OCI-LY7 (cell line): ENCODE measurements at regions not wholly inside any gene's neighbourhood (a gene's known extent, or its start where the extent isn't known, plus 50 kb on each side); places are given as distances from the start of the nearest gene placed in this dataset.

Experiments
- BruUV-seq: library from RNA; stranded (reverse); fragments of 400-500 nt; replicated peaks from 2 replicates; lab custom pipeline; 2021; lab: Mats Ljungman, UMichigan
- CTCF ChIA-PET: fragments of 300-600 bp; sonication (Branson Sonifier 250); formaldehyde crosslinking; loops from one replicate; lab custom pipeline; 2022; ENCODE audit warnings: antibody characterized with exemption; ENCODE audit not compliant: unreplicated experiment; lab: Charles Lee
- POLR2A ChIA-PET: fragments of 300-600 bp; sonication (Branson Sonifier 250); formaldehyde crosslinking; loops from one replicate; lab custom pipeline; 2022; ENCODE audit warnings: antibody characterized with exemption; lab: Charles Lee
- DNase-seq: peaks from one replicate; pipeline ENCODE4 v3.0.0-alpha.2; 2015; ENCODE audit warnings: low spot score
- H2AFZ ChIP-seq: fragments of 200-600 bp; sonication (generic), shearing (Covaris generic); 2 replicates; pipeline ENCODE4 v1.6.1; 2014; ENCODE audit warnings: mild to moderate bottlenecking, antibody characterized with exemption, low read length, moderate library complexity
- H3K27ac ChIP-seq: fragments of 200-600 bp; sonication (generic); 2 replicates; pipeline ENCODE4 v1.5.1; 2014; ENCODE audit warnings: mixed run types, low read depth, mild to moderate bottlenecking, moderate library complexity, low read length, inconsistent platforms; ENCODE audit not compliant: poor library complexity, severe bottlenecking
- H3K36me3 ChIP-seq: fragments of 200-600 bp; sonication (generic); 2 replicates; pipeline ENCODE4 v1.6.1; 2014; ENCODE audit warnings: mild to moderate bottlenecking, antibody characterized with exemption, low read length, moderate library complexity, mixed read lengths; ENCODE audit not compliant: insufficient read depth
- H3K4me1 ChIP-seq: fragments of 200-600 bp; sonication (generic); 2 replicates; pipeline ENCODE4 v1.5.1; 2014; ENCODE audit warnings: mild to moderate bottlenecking, low read length; ENCODE audit not compliant: insufficient read depth, poor library complexity, severe bottlenecking
- H3K4me2 ChIP-seq: fragments of 200-600 bp; sonication (generic); 2 replicates; pipeline ENCODE4 v1.6.1; 2014; ENCODE audit warnings: mild to moderate bottlenecking, low read length
- H3K4me3 ChIP-seq: fragments of 200-600 bp; sonication (generic); 2 replicates; pipeline ENCODE4 v1.5.1; 2014; ENCODE audit warnings: mild to moderate bottlenecking, low read depth, low read length; ENCODE audit not compliant: poor library complexity, severe bottlenecking
- H3K79me2 ChIP-seq: fragments of 200-600 bp; sonication (generic); 2 replicates; pipeline ENCODE4 v1.6.1; 2016; ENCODE audit warnings: low read depth, mild to moderate bottlenecking, low read length, moderate library complexity, mixed read lengths; ENCODE audit not compliant: insufficient read depth
- H3K9me2 ChIP-seq: fragments of 200-600 bp; sonication (generic); 2 replicates; pipeline ENCODE4 v1.6.1; 2016; ENCODE audit warnings: mild to moderate bottlenecking, low read length, mixed read lengths; ENCODE audit not compliant: insufficient read depth
- H3K9me3 ChIP-seq: fragments of 200-600 bp; sonication (generic); 2 replicates; pipeline ENCODE4 v1.6.1; 2014; ENCODE audit warnings: mild to moderate bottlenecking, mixed run types, low read length, mixed read lengths
- H4K20me1 ChIP-seq: fragments of 200-600 bp; sonication (generic); 2 replicates; pipeline ENCODE4 v1.6.1; 2014; ENCODE audit warnings: mild to moderate bottlenecking, antibody characterized with exemption, low read length, moderate library complexity, mixed read lengths; ENCODE audit not compliant: insufficient read depth
- CTCF ChIP-seq: fragments of 200-600 bp; sonication (generic); conservative IDR thresholded peaks from 2 replicates; pipeline ENCODE4 v1.5.1; 2014; ENCODE audit warnings: mild to moderate bottlenecking, antibody characterized with exemption, low read length, moderate library complexity, mixed read lengths
- EZH2phosphoT487 ChIP-seq: fragments of 200-600 bp; sonication (generic); IDR thresholded peaks from 2 replicates; pipeline ENCODE4 v1.6.1; 2018; ENCODE audit warnings: low read depth, borderline replicate concordance, mild to moderate bottlenecking, mixed run types, antibody characterized with exemption, low read length, moderate library complexity, mixed read lengths
- intact Hi-C: fragments of 100-400 bp; cut with micrococcal nuclease; formaldehyde crosslinking; loops from one replicate; pipeline ENCODE4 v1.10.0; 2022; ENCODE audit not compliant: unreplicated experiment

- Histone ChIP-seq H3K9me2 (no peaks in the 10 kb centered on the region), H3K4me2 (no peak overlapping the region), H2AFZ (no peak overlapping the region), H3K36me3 (no peaks in the 10 kb centered on the region), H3K79me2 (no peaks in the 10 kb centered on the region), H3K27ac (no peak overlapping the region), H3K9me3 (no peaks in the 10 kb centered on the region), H4K20me1 (no peaks in the 10 kb centered on the region), H3K4me1 (no peaks in the 10 kb centered on the region), H3K4me3 (no peak overlapping the region)
- TF ChIP-seq CTCF (no peak), EZH2phosphoT487 (no peak)
- ChIA-PET CTCF (no interaction called here), POLR2A (no interaction called here)
- no TSS peak for BruUV-seq
- no peak for DNase-seq
- intact Hi-C loops, result no loop called here
Measured at GRCh38 chr14:62468946-62469345, 576.3 kb downstream of the KCNH5 start.

GRCh38 chr14:62470935-62471334 is 574.3 kb downstream of the KCNH5 start:
- H3K79me2 ChIP-seq, result no peaks in the 10 kb centered on the region
- no peaks in the 10 kb centered on the region for H3K36me3 ChIP-seq
- ChIA-PET POLR2A (no interaction called here), CTCF (no interaction called here)
- H3K9me3 ChIP-seq, result no peaks in the 10 kb centered on the region
- TF ChIP-seq EZH2phosphoT487 (no peak), CTCF (no peak)
- no peak for DNase-seq
- intact Hi-C loops, result no loop called here
- no peak overlapping the region for H2AFZ ChIP-seq
- H3K9me2 ChIP-seq, result no peaks in the 10 kb centered on the region
- no peak overlapping the region for H3K27ac ChIP-seq
- no peaks in the 10 kb centered on the region for H4K20me1 ChIP-seq
- BruUV-seq, result no TSS peak
- H3K4me1 ChIP-seq, result no peaks in the 10 kb centered on the region
- H3K4me3 ChIP-seq, result no peak overlapping the region
- H3K4me2 ChIP-seq, result no peak overlapping the region

- Histone ChIP-seq H3K4me2 (no peak overlapping the region), H3K27ac (no peak overlapping the region), H3K36me3 (no peaks in the 10 kb centered on the region), H3K79me2 (no peaks in the 10 kb centered on the region), H2AFZ (no peak overlapping the region), H3K9me2 (no peaks in the 10 kb centered on the region), H3K4me1 (no peaks in the 10 kb centered on the region), H3K4me3 (no peak overlapping the region), H3K9me3 (no peaks in the 10 kb centered on the region), H4K20me1 (no peaks in the 10 kb centered on the region)
- no TSS peak for BruUV-seq
- ChIA-PET CTCF (no interaction called here), POLR2A (no interaction called here)
- no peak for DNase-seq
- no peak for TF ChIP-seq EZH2phosphoT487
- no peak for TF ChIP-seq CTCF
- intact Hi-C loops, result no loop called here
Measured at GRCh38 chr14:62491146-62491545, 554.1 kb downstream of the KCNH5 start.
